Activated CD4-positive, alpha-beta memory T cell treated with anti-CD3 and anti-CD28 coated beads for 36 hours (primary cell): ENCODE measurements at regions not wholly inside any gene's neighbourhood (a gene's known extent, or its start where the extent isn't known, plus 50 kb on each side); places are given as distances from the start of the nearest gene placed in this dataset.

ENCODE experiments used
- CTCF ChIA-PET: fragments of 350-600 bp; sonication (Branson Sonifier 250); formaldehyde crosslinking; loops from one replicate; lab custom pipeline; 2021; ENCODE audit warnings: antibody characterized with exemption, inconsistent platforms; lab: Charles Lee
- POLR2A ChIA-PET: fragments of 350-600 bp; sonication (Branson Sonifier 250); formaldehyde crosslinking; loops from one replicate; lab custom pipeline; 2021; ENCODE audit warnings: antibody characterized with exemption; lab: Charles Lee
- DNase-seq: peaks from one replicate; pipeline ENCODE4 v3.0.0-alpha.2; 2020
- H3K27ac Mint-ChIP-seq: one replicate; pipeline ENCODE4 v1.8.0; 2021; ENCODE audit warnings: mixed read lengths
- H3K27me3 Mint-ChIP-seq: one replicate; pipeline ENCODE4 v1.8.0; 2021; ENCODE audit warnings: mixed read lengths
- H3K36me3 Mint-ChIP-seq: one replicate; pipeline ENCODE4 v1.8.0; 2021; ENCODE audit warnings: mixed read lengths
- H3K4me1 Mint-ChIP-seq: one replicate; pipeline ENCODE4 v1.8.0; 2021; ENCODE audit warnings: low read depth, mixed read lengths
- H3K4me3 Mint-ChIP-seq: one replicate; pipeline ENCODE4 v1.8.0; 2021; ENCODE audit warnings: mild to moderate bottlenecking, mixed read lengths
- H3K9me3 Mint-ChIP-seq: one replicate; pipeline ENCODE4 v1.8.0; 2021; ENCODE audit warnings: mixed read lengths
- intact Hi-C: fragments of 100-400 bp; cut with micrococcal nuclease; formaldehyde crosslinking; loops from one replicate; pipeline ENCODE4 v1.15.1; 2023

DNA sequence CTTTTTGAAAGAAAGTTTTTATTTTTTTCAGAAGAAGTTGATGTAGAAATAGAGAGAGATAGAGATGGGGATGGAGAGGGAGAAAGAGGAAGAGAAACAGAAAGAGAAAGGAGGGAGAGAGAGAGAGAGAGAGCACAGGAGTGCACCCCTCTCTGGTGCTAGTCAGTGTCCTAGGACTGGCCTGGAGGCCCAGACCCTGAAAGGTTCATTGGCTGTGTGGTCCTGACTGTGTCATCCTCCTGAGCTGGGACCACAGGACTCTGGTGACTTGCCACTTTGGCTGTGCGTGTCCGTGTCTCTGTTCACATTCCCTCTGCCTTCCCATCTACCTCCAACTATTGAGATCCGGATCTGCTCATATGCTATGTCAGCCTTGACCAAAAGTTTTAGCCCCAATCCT is 62.1 kb upstream of the SHH start:
- Mint-ChIP-seq H3K27ac (no peak overlapping the region), H3K27me3 (peaks cover 5% of the 10 kb centered on the region), H3K4me1 (no peaks in the 10 kb centered on the region), H3K36me3 (no peaks in the 10 kb centered on the region), H3K9me3 (no peaks in the 10 kb centered on the region), H3K4me3 (no peak overlapping the region)
- CTCF ChIA-PET = no interaction called here
- intact Hi-C loops = no loop called here
- no peak for DNase-seq
- POLR2A ChIA-PET = no interaction called here

DNA sequence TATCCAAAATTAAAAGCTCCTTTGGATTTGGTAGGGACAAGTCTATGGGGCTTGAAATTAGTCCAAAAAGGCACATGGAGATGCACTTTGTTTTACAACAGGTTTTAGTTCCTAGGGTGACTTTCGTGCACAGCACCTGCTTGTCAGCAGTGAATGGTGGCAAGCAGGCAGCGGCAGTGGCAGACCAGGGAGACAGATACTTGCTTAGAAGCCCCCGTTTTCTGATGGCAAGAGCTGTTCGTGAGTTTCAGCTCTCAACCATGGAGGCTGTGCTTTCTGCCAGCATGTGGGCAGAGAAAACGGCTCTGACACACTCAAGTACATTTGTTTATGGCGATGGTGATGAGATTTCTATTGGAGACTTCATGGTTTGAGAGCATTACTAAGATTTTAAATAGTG is 61.7 kb upstream of the SHH start:
- Mint-ChIP-seq H3K4me1 (no peaks in the 10 kb centered on the region), H3K27me3 (peaks cover 5% of the 10 kb centered on the region), H3K4me3 (no peak overlapping the region), H3K36me3 (no peaks in the 10 kb centered on the region), H3K27ac (no peak overlapping the region), H3K9me3 (no peaks in the 10 kb centered on the region)
- no peak for DNase-seq
- intact Hi-C loops = no loop called here
- ChIA-PET POLR2A (no interaction called here), CTCF (no interaction called here)

DNA sequence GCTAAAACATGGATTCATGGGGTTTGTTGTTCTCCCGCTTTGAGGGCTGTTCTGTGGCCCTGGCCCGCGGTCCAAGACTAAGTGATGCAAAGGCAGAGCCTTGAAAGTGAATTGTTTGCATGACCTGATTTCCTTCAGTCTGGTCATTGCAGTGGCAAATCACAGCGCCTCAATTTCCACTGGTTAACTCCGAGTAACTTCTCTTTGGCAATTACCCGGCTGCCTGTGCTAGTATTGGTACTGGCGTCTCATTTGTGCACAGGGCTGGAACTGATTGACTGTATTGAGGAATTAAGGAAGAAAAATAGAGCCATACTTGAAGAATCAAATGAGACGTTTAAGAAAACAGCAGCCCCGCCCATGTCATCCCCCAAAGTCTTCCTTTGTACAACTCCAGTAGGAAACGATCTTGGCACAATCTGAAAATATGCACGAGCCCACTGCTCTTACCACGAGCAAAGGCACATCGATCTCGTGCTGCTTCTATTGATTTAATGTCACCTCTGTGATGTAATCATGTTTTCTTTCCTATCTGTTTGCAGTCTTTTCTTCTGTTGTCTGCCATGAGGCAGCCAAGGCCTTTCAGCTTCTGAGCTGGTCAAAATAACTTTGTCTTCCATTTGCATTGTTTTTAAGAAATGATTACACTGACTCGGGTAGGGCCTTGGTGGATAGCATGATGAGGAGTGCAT is 60.6 kb upstream of the SHH start:
- H3K27ac Mint-ChIP-seq = no peak overlapping the region
- H3K9me3 Mint-ChIP-seq = no peaks in the 10 kb centered on the region
- intact Hi-C loops = no loop called here
- no peaks in the 10 kb centered on the region for H3K4me1 Mint-ChIP-seq
- H3K27me3 Mint-ChIP-seq = peaks cover 5% of the 10 kb centered on the region
- ChIA-PET POLR2A (no interaction called here), CTCF (no interaction called here)
- no peak overlapping the region for H3K4me3 Mint-ChIP-seq
- no peaks in the 10 kb centered on the region for H3K36me3 Mint-ChIP-seq
- no peak for DNase-seq

DNA sequence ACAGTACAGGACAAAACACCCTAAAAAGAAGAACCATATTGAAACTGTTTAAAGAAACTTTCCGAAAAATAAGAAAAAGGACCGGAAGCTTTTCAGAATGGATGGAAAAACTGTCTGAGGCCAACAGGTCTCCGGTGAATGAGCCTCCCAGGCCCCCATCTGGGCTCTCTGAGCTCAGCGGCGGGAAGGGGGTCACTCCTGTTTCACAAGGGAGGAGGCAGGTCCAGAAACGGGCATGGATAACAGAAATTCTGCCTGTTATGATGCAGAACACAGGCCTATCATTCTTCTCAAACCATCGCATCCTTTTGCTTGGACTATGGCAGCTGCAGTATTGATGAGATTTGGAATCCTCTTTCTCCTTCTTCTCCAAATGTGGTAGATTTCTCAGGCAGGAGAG is 58.9 kb upstream of the SHH start:
- H3K27me3 Mint-ChIP-seq = peaks cover 5% of the 10 kb centered on the region
- no peak overlapping the region for H3K27ac Mint-ChIP-seq
- no peaks in the 10 kb centered on the region for H3K36me3 Mint-ChIP-seq
- ChIA-PET CTCF (no interaction called here), POLR2A (no interaction called here)
- intact Hi-C loops = no loop called here
- no peak overlapping the region for H3K4me3 Mint-ChIP-seq
- no peaks in the 10 kb centered on the region for H3K9me3 Mint-ChIP-seq
- no peak for DNase-seq
- H3K4me1 Mint-ChIP-seq = no peaks in the 10 kb centered on the region

DNA sequence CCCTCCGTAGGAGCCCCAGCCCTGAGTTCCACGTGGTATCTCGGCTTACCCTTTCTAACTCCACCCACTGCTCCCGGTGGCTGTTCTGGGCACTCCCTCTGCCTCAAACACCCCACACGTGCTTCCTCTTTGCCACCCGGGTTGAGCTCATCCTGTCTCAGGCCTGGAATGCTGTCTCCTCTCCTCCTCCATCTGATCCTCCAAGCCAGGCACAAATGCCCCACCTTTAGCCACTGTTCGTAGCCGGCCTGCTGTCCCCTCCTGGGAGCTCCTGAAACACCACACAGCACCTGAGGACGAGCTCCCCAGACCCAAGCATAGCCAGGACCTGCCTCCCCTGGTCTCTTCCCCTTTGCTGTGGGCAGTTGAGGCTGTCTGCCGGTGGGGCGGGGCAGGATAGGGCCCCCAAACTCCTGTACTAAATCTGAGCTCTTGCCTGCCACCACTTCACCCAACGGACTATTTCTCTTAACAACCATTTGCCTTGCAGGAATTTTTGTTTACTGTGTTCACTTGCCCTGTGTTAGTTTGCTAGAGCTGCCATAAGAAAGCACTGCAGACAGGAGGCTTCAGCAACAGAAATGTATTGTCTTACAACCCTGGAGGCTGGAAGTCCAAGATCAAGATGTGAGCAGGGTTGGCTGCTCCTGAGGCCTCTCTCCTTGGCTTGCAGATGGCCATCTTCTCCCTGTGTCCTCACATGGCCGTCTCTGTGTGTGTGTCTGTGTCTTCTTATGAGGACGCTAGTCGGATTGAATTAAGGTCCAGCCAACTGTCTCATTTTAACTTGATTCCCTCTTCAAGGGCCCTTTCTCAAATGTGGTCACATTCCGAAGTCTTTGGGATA is 58.3 kb upstream of the SHH start:
- no peaks in the 10 kb centered on the region for H3K36me3 Mint-ChIP-seq

DNA sequence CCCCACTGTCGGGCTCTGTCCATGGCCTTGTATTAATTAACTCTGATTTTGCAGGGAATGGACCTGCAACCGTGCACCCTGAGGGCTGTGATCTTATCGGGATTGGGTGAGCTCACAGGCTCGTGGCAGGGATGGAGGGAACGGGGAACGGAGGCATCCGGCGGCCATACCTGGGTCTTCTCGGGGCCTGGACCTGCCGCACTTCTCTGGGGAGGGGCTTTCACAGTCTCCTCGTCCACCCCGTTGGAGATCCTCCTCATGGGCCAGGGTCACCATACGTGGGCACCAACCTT is 57.5 kb upstream of the SHH start:
- intact Hi-C loops = no loop called here
- no peak for DNase-seq
- H3K9me3 Mint-ChIP-seq = no peaks in the 10 kb centered on the region
- no peak overlapping the region for H3K27ac Mint-ChIP-seq
- ChIA-PET CTCF (no interaction called here), POLR2A (no interaction called here)
- no peaks in the 10 kb centered on the region for H3K4me1 Mint-ChIP-seq
- H3K4me3 Mint-ChIP-seq = no peak overlapping the region
- H3K36me3 Mint-ChIP-seq = no peaks in the 10 kb centered on the region
- peaks cover 7% of the 10 kb centered on the region for H3K27me3 Mint-ChIP-seq

More for the DNA sequence above, 58.3 kb upstream of the SHH start:
- ChIA-PET POLR2A (no interaction called here), CTCF (no interaction called here)
- no peaks in the 10 kb centered on the region for H3K9me3 Mint-ChIP-seq
- peaks cover 7% of the 10 kb centered on the region for H3K27me3 Mint-ChIP-seq
- no peak overlapping the region for H3K4me3 Mint-ChIP-seq
- H3K4me1 Mint-ChIP-seq = no peaks in the 10 kb centered on the region
- intact Hi-C loops = no loop called here
- no peak for DNase-seq
- H3K27ac Mint-ChIP-seq = no peak overlapping the region

DNA sequence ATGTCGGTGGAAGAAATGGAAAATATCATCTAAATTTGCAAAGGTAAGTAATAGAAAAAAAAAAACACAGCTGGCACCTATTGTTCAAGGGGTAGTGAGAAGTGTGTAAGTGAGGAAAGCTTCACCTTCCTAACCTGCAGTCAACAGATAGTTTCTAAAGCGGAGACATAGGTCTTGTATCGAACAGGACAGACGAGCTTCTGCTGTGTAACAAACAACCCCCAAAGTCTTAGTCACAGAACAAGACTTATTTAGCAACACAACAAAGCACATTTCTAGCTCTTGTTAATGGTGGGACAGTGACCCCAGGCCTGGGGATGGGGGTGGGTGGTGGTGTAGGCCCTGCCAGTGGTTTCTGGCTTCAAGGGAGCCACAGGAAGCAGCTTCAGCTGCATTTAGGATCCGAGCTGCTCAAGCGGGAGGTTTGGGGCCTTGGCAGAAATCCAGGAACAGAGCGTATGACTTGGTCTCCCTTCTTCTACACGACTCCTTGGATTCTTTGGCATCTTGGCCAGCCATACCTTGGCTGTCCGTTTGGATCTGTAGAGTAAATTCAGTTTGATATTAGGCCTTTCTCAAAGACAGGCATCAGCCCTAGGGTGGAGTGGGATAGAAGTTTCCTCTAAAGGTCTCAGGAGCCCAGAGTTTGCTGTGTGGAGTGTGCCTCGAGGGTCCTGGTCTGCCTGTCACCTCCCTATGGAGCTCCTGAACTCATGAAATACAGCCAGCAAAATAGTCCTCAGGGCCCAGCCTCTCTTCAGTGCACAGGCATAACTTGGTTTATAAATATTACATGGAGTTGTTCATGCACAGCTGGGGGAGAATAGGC is 56.9 kb upstream of the SHH start:
- POLR2A ChIA-PET = no interaction called here
- Mint-ChIP-seq H3K27ac (no peak overlapping the region), H3K4me3 (no peak overlapping the region), H3K9me3 (no peaks in the 10 kb centered on the region), H3K4me1 (no peaks in the 10 kb centered on the region), H3K36me3 (no peaks in the 10 kb centered on the region), H3K27me3 (peaks cover 11% of the 10 kb centered on the region)
- intact Hi-C loops = no loop called here
- DNase-seq = no peak
- CTCF ChIA-PET = no interaction called here

DNA sequence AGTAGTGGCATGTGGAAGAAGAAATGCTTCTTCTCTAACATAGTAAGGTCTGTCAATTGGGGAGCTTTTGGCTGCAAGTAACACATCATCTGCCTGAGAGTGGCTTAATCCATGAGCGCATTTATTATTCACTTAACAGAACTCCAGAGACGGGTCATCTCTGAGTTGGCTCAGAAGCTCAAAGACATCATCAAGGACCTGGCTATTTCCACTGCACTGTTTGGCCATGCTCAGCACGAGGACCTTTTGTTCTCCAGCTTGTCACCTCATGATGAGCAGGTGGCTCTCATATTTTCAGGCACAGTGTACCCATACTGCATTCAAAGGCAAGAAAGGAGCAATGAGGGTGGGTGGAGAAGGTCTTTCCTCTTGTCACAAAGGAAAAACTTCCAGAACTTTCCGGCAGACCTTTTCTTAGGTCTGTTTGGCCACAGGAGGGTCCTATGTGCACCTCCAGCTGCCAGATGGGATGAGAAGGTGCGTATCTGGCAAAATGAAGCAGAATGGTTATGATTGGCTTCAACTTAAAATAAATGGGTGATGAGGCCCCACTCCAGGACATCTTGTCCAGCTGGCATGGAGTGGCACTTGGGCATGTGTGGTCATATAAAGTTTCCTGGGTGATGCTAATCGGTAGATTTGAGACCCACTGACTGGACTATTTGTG is 55.6 kb upstream of the SHH start:
- Mint-ChIP-seq H3K36me3 (no peaks in the 10 kb centered on the region), H3K27me3 (peaks cover 14% of the 10 kb centered on the region)

DNA sequence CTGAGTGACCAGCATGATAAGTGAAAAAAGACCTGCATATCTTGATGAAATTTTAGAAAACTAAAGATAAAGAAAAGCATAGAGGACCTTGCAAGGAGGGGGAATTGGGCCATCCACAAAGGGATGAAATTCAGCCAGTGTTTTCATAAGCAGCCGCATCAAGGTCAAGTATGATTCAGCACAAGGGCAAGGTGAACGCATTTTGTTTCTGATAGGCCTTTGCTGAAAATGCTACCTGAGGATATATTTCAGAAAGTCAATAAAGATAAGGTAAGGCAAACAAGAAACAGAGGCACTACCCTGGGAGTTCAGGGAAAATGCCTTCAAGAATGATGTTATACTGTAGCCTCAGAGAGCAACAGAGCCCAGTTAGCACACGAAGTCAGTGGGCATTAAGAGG is 55.0 kb upstream of the SHH start:
- Mint-ChIP-seq H3K36me3 (no peaks in the 10 kb centered on the region), H3K9me3 (no peaks in the 10 kb centered on the region), H3K4me1 (no peaks in the 10 kb centered on the region), H3K27ac (no peak overlapping the region), H3K4me3 (no peak overlapping the region), H3K27me3 (peaks cover 14% of the 10 kb centered on the region)
- CTCF ChIA-PET = no interaction called here
- intact Hi-C loops = no loop called here
- no peak for DNase-seq
- POLR2A ChIA-PET = no interaction called here

More for the DNA sequence above, 55.6 kb upstream of the SHH start:
- ChIA-PET POLR2A (no interaction called here), CTCF (no interaction called here)
- no peaks in the 10 kb centered on the region for H3K4me1 Mint-ChIP-seq
- no peak for DNase-seq
- H3K27ac Mint-ChIP-seq = no peak overlapping the region
- intact Hi-C loops = no loop called here
- no peak overlapping the region for H3K4me3 Mint-ChIP-seq
- no peaks in the 10 kb centered on the region for H3K9me3 Mint-ChIP-seq

DNA sequence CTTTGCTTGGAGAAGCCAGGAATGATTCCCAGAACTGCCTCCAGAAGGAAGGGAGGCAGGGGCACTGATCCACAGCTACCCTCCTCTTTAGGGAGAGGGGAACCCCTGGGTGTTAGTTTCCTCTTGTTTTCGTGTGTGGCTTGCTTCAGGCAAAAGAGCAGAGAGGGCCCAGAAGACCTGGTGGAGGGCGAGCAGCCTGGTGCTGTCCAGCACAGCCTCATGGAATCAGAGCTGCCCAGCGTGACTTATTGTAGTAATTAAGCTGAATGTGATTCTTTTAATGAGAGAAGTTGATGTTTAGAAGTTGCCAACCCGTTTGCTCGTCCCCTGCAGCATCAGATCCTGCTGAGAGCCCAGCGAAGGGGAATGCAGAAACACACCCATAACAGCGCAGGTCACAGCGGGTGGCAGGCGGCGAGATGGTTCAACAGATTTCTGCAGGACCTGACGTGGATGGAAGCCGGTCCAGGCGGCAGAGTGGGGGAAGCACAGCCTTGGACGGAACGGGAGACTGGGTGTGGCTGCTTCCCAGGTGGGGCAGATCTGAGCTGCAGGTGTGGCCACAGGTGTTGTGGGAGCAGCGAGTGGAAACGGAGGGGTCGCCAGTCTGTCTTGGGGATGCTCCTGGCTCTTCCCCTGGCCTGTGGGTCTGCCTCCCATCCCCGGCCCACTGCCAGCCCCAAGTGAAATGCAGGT is 53.7 kb upstream of the SHH start:
- CTCF ChIA-PET = no interaction called here

DNA sequence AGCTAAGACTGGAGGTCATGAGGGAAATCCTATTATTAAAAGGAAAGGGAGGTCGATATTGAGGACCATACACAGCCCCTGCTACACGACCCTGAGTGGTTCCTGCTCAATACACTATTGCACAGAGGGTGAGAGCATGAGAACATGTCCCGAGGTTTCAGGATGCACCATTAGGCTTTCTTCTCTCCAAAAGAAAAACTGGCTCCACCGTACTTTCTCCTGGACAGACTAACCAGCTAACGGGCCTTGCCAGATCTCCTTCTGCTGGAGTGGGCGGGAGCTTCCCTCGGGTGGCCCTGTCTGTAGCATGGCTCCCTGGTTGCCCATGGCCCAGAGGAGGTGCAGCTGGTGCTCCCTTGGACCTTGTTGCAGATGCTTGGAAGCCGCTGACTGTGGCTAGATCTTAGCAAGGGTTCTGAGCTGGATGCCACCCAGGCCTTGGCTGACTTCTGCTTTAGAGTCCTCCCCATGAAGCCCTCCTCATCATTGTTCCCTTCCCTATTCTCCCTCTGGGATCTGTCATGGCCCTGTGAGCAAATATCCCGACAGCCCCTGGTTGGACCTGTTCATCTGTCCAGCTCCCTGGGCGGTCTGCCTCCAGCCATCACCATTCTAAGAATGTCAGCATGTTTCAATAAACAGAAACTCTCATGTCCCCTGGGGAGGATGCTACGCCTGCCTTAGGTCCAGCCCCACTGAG is 52.9 kb upstream of the SHH start:
- DNase-seq = no peak
- CTCF ChIA-PET = no interaction called here
- Mint-ChIP-seq H3K9me3 (no peaks in the 10 kb centered on the region), H3K4me1 (no peaks in the 10 kb centered on the region), H3K27ac (no peak overlapping the region), H3K4me3 (no peak overlapping the region), H3K36me3 (no peaks in the 10 kb centered on the region), H3K27me3 (peaks cover 14% of the 10 kb centered on the region)
- POLR2A ChIA-PET = no interaction called here
- intact Hi-C loops = no loop called here

More for the DNA sequence above, 53.7 kb upstream of the SHH start:
- no peak for DNase-seq
- Mint-ChIP-seq H3K4me1 (no peaks in the 10 kb centered on the region), H3K4me3 (no peak overlapping the region), H3K9me3 (no peaks in the 10 kb centered on the region), H3K27me3 (peaks cover 15% of the 10 kb centered on the region), H3K27ac (no peak overlapping the region), H3K36me3 (no peaks in the 10 kb centered on the region)
- intact Hi-C loops = no loop called here
- POLR2A ChIA-PET = no interaction called here
